Panc1 (cell line): ENCODE measurements at regions not wholly inside any gene's neighbourhood (a gene's known extent, or its start where the extent isn't known, plus 50 kb on each side); places are given as distances from the start of the nearest gene placed in this dataset.

Experiments used
- ATAC-seq: fragments of 200-7000 bp; cut with Tn5 transposase; 2 replicates; pipeline ENCODE4 v1.9.1; 2020; ENCODE audit warnings: mild to moderate bottlenecking, moderate library complexity
- BruUV-seq: library from RNA; stranded (reverse); fragments of 400-500 nt; replicated peaks from 2 replicates; lab custom pipeline; 2021; lab: Mats Ljungman, UMichigan
- CTCF ChIA-PET: fragments of 300-600 bp; sonication (Branson Sonifier 250); formaldehyde crosslinking; loops from one replicate; lab custom pipeline; 2022; ENCODE audit warnings: antibody characterized with exemption; lab: Charles Lee
- POLR2A ChIA-PET: fragments of 300-600 bp; sonication (Branson Sonifier 250); formaldehyde crosslinking; loops from one replicate; lab custom pipeline; 2022; ENCODE audit warnings: antibody characterized with exemption; lab: Charles Lee
- DNase-seq: peaks from one replicate; pipeline ENCODE4 v3.0.0-alpha.2; 2010; ENCODE audit warnings: low read depth, low spot score
- H3K27ac ChIP-seq: 2 replicates; pipeline ENCODE4 v1.5.1; 2011; ENCODE audit warnings: mild to moderate bottlenecking, low read length, inconsistent platforms
- H3K27me3 ChIP-seq: fragments of 200-500 bp; sonication (Bioruptor generic); 2 replicates; pipeline ENCODE4 v1.6.0; 2014; ENCODE audit warnings: low read length, inconsistent platforms; ENCODE audit not compliant: control insufficient read depth, insufficient read depth
- H3K36me3 ChIP-seq: fragments of 200-500 bp; sonication (Bioruptor generic); 2 replicates; pipeline ENCODE4 v1.5.1; 2014; ENCODE audit warnings: inconsistent platforms, mild to moderate bottlenecking, low read length, moderate library complexity; ENCODE audit not compliant: control insufficient read depth, insufficient read depth
- H3K4me1 ChIP-seq: 2 replicates; pipeline ENCODE4 v1.5.1; 2011; ENCODE audit warnings: inconsistent platforms, mild to moderate bottlenecking, low read length, moderate library complexity; ENCODE audit not compliant: control insufficient read depth, insufficient read depth
- H3K4me3 ChIP-seq, 2 experiments: 2 replicates each; pipeline ENCODE4 v1.5.1; 2011 to 2012; ENCODE audit warnings: low read depth in 2 of 2, low read length in 2 of 2, mild to moderate bottlenecking in 2 of 2, inconsistent platforms in 1 of 2, moderate library complexity in 1 of 2
- H3K9me3 ChIP-seq: fragments of 200-500 bp; sonication (Bioruptor generic); 2 replicates; pipeline ENCODE4 v1.5.1; 2014; ENCODE audit warnings: low read depth, mild to moderate bottlenecking, inconsistent platforms, low read length, moderate library complexity; ENCODE audit not compliant: control insufficient read depth, insufficient read depth
- POLR2AphosphoS5 ChIP-seq: IDR thresholded peaks from 2 replicates; pipeline ENCODE4 v1.6.1; 2012; ENCODE audit warnings: mild to moderate bottlenecking, low read depth, low read length, moderate library complexity
- SIN3A ChIP-seq: IDR thresholded peaks from 2 replicates; pipeline ENCODE4 v1.6.1; 2012; ENCODE audit warnings: low read depth, mild to moderate bottlenecking, low read length, moderate library complexity, borderline replicate concordance; ENCODE audit not compliant: insufficient read depth
- TCF7L2 ChIP-seq: IDR thresholded peaks from 2 replicates; pipeline ENCODE4 v1.6.1; 2011; ENCODE audit warnings: mild to moderate bottlenecking, low read depth, low read length, inconsistent platforms
- in situ Hi-C: cut with HindIII; loops from 2 replicates; pipeline ENCODE4 v1.10.0; 2016; ENCODE audit warnings: low sequenced_read_pairs, low pct_unique_long_range_greater_than_20kb
- intact Hi-C: fragments of 100-400 bp; cut with micrococcal nuclease; formaldehyde crosslinking; loops from one replicate; pipeline ENCODE4 v1.10.0; 2022; ENCODE audit not compliant: unreplicated experiment
- TF ChIP-seq, protein P1 (sequence below): fragments of 450-650 bp; IDR thresholded peaks from 2 replicates; pipeline ENCODE4 v1.5.1; 2017; ENCODE audit warnings: mild to moderate bottlenecking
- TF ChIP-seq, protein P2 (sequence below), 2 experiments: IDR thresholded peaks; 2 replicates each; pipeline ENCODE4 v1.6.1; 2011 to 2012; ENCODE audit warnings: low read depth in 2 of 2, control low read depth in 1 of 2, low read length in 1 of 2, mild to moderate bottlenecking in 1 of 2, moderate library complexity in 1 of 2; ENCODE audit not compliant: insufficient read depth in 1 of 2

GRCh38 chr10:52865213-52865612, 92.6 kb upstream of the MBL2 start:
- no TSS peak for BruUV-seq
- TF ChIP-seq TCF7L2 (no peak), POLR2AphosphoS5 (no peak), SIN3A (no peak)
- TF ChIP-seq, protein P1, sequence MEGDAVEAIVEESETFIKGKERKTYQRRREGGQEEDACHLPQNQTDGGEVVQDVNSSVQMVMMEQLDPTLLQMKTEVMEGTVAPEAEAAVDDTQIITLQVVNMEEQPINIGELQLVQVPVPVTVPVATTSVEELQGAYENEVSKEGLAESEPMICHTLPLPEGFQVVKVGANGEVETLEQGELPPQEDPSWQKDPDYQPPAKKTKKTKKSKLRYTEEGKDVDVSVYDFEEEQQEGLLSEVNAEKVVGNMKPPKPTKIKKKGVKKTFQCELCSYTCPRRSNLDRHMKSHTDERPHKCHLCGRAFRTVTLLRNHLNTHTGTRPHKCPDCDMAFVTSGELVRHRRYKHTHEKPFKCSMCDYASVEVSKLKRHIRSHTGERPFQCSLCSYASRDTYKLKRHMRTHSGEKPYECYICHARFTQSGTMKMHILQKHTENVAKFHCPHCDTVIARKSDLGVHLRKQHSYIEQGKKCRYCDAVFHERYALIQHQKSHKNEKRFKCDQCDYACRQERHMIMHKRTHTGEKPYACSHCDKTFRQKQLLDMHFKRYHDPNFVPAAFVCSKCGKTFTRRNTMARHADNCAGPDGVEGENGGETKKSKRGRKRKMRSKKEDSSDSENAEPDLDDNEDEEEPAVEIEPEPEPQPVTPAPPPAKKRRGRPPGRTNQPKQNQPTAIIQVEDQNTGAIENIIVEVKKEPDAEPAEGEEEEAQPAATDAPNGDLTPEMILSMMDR: no peak
- TF ChIP-seq, protein P2, sequence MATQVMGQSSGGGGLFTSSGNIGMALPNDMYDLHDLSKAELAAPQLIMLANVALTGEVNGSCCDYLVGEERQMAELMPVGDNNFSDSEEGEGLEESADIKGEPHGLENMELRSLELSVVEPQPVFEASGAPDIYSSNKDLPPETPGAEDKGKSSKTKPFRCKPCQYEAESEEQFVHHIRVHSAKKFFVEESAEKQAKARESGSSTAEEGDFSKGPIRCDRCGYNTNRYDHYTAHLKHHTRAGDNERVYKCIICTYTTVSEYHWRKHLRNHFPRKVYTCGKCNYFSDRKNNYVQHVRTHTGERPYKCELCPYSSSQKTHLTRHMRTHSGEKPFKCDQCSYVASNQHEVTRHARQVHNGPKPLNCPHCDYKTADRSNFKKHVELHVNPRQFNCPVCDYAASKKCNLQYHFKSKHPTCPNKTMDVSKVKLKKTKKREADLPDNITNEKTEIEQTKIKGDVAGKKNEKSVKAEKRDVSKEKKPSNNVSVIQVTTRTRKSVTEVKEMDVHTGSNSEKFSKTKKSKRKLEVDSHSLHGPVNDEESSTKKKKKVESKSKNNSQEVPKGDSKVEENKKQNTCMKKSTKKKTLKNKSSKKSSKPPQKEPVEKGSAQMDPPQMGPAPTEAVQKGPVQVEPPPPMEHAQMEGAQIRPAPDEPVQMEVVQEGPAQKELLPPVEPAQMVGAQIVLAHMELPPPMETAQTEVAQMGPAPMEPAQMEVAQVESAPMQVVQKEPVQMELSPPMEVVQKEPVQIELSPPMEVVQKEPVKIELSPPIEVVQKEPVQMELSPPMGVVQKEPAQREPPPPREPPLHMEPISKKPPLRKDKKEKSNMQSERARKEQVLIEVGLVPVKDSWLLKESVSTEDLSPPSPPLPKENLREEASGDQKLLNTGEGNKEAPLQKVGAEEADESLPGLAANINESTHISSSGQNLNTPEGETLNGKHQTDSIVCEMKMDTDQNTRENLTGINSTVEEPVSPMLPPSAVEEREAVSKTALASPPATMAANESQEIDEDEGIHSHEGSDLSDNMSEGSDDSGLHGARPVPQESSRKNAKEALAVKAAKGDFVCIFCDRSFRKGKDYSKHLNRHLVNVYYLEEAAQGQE (IDR thresholded peaks at IDR 0.05; ENCODE audit: insufficient read depth in 1 of 2, low read depth in 2 of 2, low read length in 1 of 2): no peak
- Histone ChIP-seq H3K9me3 (no peaks in the 10 kb centered on the region), H3K4me3 (no peak overlapping the region), H3K36me3 (no peaks in the 10 kb centered on the region), H3K27ac (no peak overlapping the region), H3K27me3 (no peaks in the 10 kb centered on the region), H3K4me1 (0 out of 2 replicates have a peak, but pooled peaks cover 4% of the 10 kb centered on the region)
- ATAC-seq: no peak; the same call in 1 of the 2 replicates
- in situ Hi-C loops (no loop called here), intact Hi-C loops (no loop called here)
- POLR2A ChIA-PET: no interaction called here
- CTCF ChIA-PET: no interaction called here
- no peak for DNase-seq

DNA sequence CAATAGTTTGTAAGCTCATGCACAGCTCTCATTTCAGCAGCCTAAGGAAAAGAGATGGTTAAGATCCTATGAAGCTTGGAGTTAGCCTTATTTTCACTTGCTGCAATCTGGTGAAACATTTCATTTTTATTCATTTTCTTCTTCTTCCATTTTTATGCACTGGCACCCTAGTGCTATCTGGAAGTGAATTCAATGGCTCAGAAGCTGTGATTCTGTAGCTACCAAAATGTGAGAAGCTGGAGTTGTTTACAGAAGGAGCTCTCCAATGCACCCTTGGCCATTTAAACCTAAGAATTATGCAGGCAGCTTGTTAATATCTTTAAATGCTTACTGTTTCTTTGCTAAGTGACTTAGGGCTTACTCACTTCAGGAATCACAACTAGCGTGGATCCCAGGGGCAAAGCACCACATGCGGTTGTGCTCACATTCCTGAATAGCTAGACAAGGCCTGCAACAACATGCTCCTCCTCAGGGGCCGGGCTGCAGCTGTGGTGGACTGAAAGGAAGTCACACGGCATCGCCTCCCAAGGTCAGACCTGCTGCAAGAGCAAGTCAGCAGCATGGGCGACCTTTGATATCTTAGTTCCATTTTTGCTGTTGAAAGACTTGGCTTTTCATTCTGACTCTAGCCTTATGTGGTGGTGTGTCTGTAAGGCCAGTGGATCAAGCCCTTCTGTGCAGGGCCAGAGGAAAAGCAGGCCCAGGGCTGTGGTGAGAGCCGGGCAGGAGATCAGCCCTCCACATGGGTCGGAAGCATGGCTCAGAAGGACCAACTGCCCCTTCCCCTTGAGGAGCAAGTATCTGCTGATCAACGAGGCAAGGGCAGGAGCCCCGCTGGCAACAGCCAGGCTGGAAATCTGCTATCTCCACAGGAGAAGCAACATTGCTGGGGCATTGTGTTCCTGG, 91.9 kb upstream of the MBL2 start:
- ATAC-seq: peak; percentile 90

More for the DNA sequence above, 91.9 kb upstream of the MBL2 start:
- Histone ChIP-seq H3K4me1 (0 out of 2 replicates have a peak, but pooled peaks cover 4% of the 10 kb centered on the region), H3K36me3 (no peaks in the 10 kb centered on the region), H3K4me3 (no peak overlapping the region), H3K27ac (no peak overlapping the region), H3K9me3 (no peaks in the 10 kb centered on the region), H3K27me3 (no peaks in the 10 kb centered on the region)
- intact Hi-C loops (no loop called here), in situ Hi-C loops (no loop called here)
- TF ChIP-seq SIN3A (no peak), POLR2AphosphoS5 (no peak), TCF7L2 (no peak)
- TF ChIP-seq, protein P1: no peak
- TF ChIP-seq, protein P2 (IDR thresholded peaks at IDR 0.05; ENCODE audit: insufficient read depth in 1 of 2, low read depth in 2 of 2, low read length in 1 of 2): no peak
- peak; percentile 25 for DNase-seq
- ChIA-PET POLR2A (no interaction called here), CTCF (interaction anchor here (0.8 kb wide), 1 partner anchor 46 kb away, joined by 5 read pairs; no protein-coding TSS in a partner anchor)
- no TSS peak for BruUV-seq
